ENCODE measurements at regions not wholly inside any gene's neighbourhood (a gene's known extent, or its start where the extent isn't known, plus 50 kb on each side); places are given as distances from the start of the nearest gene placed in this dataset.

DNA sequence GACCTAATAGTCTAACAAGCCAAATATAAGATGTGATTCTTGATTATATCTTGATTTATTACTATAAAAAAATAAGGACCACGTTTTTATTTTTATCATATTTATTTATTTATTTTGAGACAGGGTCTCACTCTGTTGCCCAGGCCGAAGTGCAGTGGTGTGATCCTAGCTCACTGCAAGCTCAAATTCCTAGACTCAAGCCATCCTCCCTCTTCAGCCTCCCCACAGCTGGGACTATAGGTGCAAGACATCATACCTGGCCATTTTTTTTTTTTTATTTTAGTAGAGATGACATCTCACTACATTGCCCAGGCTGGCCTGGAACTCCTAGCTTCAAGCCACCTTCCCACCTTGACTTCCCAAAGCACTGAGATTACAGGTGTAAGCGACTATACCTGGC is 61.0 kb upstream of the LARP1 start:
- TF ChIP-seq CTCF (IDR thresholded peaks at IDR 0.05; ENCODE audit: poor library complexity) (no peak), EZH2 (IDR thresholded peaks at IDR 0.05; ENCODE audit: borderline replicate concordance) (no peak)

Data from hepatocyte (in vitro differentiated cells).